ENCODE measurements at regions not wholly inside any gene's neighbourhood (a gene's known extent, or its start where the extent isn't known, plus 50 kb on each side); places are given as distances from the start of the nearest gene placed in this dataset.

DNA sequence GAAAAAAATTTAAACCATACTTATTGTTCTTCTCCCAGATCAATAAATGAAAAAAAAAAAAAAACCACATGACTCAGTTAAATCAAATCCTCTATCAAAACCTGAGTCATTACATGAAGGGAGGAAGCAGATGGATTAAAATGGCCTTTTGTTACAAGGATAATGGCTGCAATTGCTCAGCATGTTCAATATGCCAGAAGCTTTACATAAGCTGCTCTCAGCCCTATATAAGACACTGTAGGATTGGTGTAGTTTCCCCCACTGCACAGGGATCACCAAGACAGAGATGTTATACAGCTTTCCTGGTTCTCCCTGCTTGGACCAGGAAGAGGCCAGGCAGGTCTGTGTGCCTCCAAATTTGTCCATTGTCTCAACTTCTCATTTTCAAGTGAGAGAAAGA is 101.6 kb upstream of the MAP1B start:
- Histone ChIP-seq H3K9me3 (ENCODE audit: low read length) (no peaks in the 10 kb centered on the region), H2AFZ (ENCODE audit: low read length) (no peak overlapping the region), H3F3A (ENCODE audit: insufficient read depth, low read length) (no peaks in the 10 kb centered on the region), H3K4me1 (ENCODE audit: insufficient read depth, low read length, severe bottlenecking) (no peaks in the 10 kb centered on the region), H3K4me3 (ENCODE audit: low read depth, low read length, poor library complexity, severe bottlenecking) (no peak overlapping the region), H3K27me3 (ENCODE audit: insufficient read depth, low read length) (no peaks in the 10 kb centered on the region), H3K27ac (ENCODE audit: low read depth, low read length, poor library complexity, severe bottlenecking) (no peak overlapping the region), H3K9ac (ENCODE audit: low read length) (no peak overlapping the region), H3K79me2 (ENCODE audit: insufficient read depth, low read length) (no peaks in the 10 kb centered on the region), H3K4me2 (ENCODE audit: low read length) (no peak overlapping the region), H3K36me3 (ENCODE audit: insufficient read depth, low read length) (no peaks in the 10 kb centered on the region), H4K20me1 (ENCODE audit: insufficient read depth, low read length) (no peaks in the 10 kb centered on the region), H3K9me2 (ENCODE audit: low read depth, low read length) (no peaks in the 10 kb centered on the region)
- TF ChIP-seq, protein P1, sequence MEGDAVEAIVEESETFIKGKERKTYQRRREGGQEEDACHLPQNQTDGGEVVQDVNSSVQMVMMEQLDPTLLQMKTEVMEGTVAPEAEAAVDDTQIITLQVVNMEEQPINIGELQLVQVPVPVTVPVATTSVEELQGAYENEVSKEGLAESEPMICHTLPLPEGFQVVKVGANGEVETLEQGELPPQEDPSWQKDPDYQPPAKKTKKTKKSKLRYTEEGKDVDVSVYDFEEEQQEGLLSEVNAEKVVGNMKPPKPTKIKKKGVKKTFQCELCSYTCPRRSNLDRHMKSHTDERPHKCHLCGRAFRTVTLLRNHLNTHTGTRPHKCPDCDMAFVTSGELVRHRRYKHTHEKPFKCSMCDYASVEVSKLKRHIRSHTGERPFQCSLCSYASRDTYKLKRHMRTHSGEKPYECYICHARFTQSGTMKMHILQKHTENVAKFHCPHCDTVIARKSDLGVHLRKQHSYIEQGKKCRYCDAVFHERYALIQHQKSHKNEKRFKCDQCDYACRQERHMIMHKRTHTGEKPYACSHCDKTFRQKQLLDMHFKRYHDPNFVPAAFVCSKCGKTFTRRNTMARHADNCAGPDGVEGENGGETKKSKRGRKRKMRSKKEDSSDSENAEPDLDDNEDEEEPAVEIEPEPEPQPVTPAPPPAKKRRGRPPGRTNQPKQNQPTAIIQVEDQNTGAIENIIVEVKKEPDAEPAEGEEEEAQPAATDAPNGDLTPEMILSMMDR (IDR thresholded peaks at IDR 0.05; ENCODE audit: low read length) = no peak

DNA sequence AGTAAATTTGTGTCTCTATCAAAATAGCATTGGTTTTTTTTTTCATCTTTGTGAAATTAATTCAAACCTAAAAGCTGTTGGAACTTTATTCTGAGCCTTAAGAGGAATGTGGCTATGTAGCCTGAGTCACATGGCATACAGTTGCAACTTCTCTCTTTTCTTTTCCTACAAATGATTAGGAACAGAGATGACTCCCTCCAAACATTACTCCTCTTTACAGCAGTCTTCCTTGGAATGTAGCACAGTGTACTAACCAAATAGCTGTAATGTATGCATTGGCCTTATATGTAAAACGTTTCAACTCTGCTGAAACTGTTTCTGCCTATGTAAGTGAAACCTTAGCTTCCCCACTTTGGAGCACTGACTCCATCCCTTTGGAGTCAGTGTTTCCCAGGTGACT is 100.9 kb upstream of the MAP1B start:
- Histone ChIP-seq H2AFZ (ENCODE audit: low read length) (no peak overlapping the region), H3K27me3 (ENCODE audit: insufficient read depth, low read length) (no peaks in the 10 kb centered on the region), H3K9me2 (ENCODE audit: low read depth, low read length) (no peaks in the 10 kb centered on the region), H3F3A (ENCODE audit: insufficient read depth, low read length) (no peaks in the 10 kb centered on the region), H3K79me2 (ENCODE audit: insufficient read depth, low read length) (no peaks in the 10 kb centered on the region), H3K4me3 (ENCODE audit: low read depth, low read length, poor library complexity, severe bottlenecking) (no peak overlapping the region), H3K4me1 (ENCODE audit: insufficient read depth, low read length, severe bottlenecking) (no peaks in the 10 kb centered on the region), H3K9ac (ENCODE audit: low read length) (no peak overlapping the region), H4K20me1 (ENCODE audit: insufficient read depth, low read length) (no peaks in the 10 kb centered on the region), H3K9me3 (ENCODE audit: low read length) (no peaks in the 10 kb centered on the region), H3K27ac (ENCODE audit: low read depth, low read length, poor library complexity, severe bottlenecking) (no peak overlapping the region), H3K36me3 (ENCODE audit: insufficient read depth, low read length) (no peaks in the 10 kb centered on the region), H3K4me2 (ENCODE audit: low read length) (no peak overlapping the region)
- no peak for TF ChIP-seq EZH2 (IDR thresholded peaks at IDR 0.05; ENCODE audit: borderline replicate concordance, low read length)
- TF ChIP-seq, protein P1 (IDR thresholded peaks at IDR 0.05; ENCODE audit: low read length) = no peak

- no peaks in the 10 kb centered on the region for H3K36me3 ChIP-seq (ENCODE audit: insufficient read depth, low read length)
- H2AFZ ChIP-seq (ENCODE audit: low read length) = no peak overlapping the region
These were observed 99.8 kb upstream of the MAP1B start for GRCh38 chr5:72007336-72008111.

More at GRCh38 chr5:72007336-72008111, 99.8 kb upstream of the MAP1B start:
- no peaks in the 10 kb centered on the region for H3K79me2 ChIP-seq (ENCODE audit: insufficient read depth, low read length)
- no peaks in the 10 kb centered on the region for H4K20me1 ChIP-seq (ENCODE audit: insufficient read depth, low read length)
- H3K9me3 ChIP-seq (ENCODE audit: low read length) = no peaks in the 10 kb centered on the region
- no peaks in the 10 kb centered on the region for H3K4me1 ChIP-seq (ENCODE audit: insufficient read depth, low read length, severe bottlenecking)
- no peak overlapping the region for H3K27ac ChIP-seq (ENCODE audit: low read depth, low read length, poor library complexity, severe bottlenecking)
- H3K9ac ChIP-seq (ENCODE audit: low read length) = no peak overlapping the region
- TF ChIP-seq, protein P1 (IDR thresholded peaks at IDR 0.05; ENCODE audit: low read length) = no peak
- TF ChIP-seq EZH2 (IDR thresholded peaks at IDR 0.05; ENCODE audit: borderline replicate concordance, low read length) = no peak
- H3F3A ChIP-seq (ENCODE audit: insufficient read depth, low read length) = no peaks in the 10 kb centered on the region
- no peaks in the 10 kb centered on the region for H3K9me2 ChIP-seq (ENCODE audit: low read depth, low read length)
- H3K4me3 ChIP-seq (ENCODE audit: low read depth, low read length, poor library complexity, severe bottlenecking) = no peak overlapping the region
- H3K27me3 ChIP-seq (ENCODE audit: insufficient read depth, low read length) = no peaks in the 10 kb centered on the region
- H3K4me2 ChIP-seq (ENCODE audit: low read length) = no peak overlapping the region

All from OCI-LY1 (cell line).